GM03348 (cell line): ENCODE measurements at regions not wholly inside any gene's neighbourhood (a gene's known extent, or its start where the extent isn't known, plus 50 kb on each side); places are given as distances from the start of the nearest gene placed in this dataset.

Experiments
- DNase-seq: peaks from one replicate; pipeline ENCODE4 v3.0.0; 2012; ENCODE audit warnings: low spot score

GRCh38 chr1:57492586-57493226 is 68.8 kb upstream of the DAB1 start:
- DNase-seq: no peak

GRCh38 chr1:57489358-57490036 is 65.6 kb upstream of the DAB1 start:
- DNase-seq: peak; percentile 57

GRCh38 chr1:57485643-57486042 is 61.8 kb upstream of the DAB1 start:
- peak; percentile 37 for DNase-seq

- DNase-seq: no peak
These were observed 60.1 kb upstream of the DAB1 start for GRCh38 chr1:57483954-57484353.

GRCh38 chr1:57479471-57479870 is 55.6 kb upstream of the DAB1 start:
- DNase-seq: no peak

GRCh38 chr1:57475366-57475765 is 51.5 kb upstream of the DAB1 start:
- DNase-seq: no peak

GRCh38 chr1:57474137-57474750 is 50.4 kb upstream of the DAB1 start:
- peak; percentile 49 for DNase-seq
